ENCODE measurements at regions not wholly inside any gene's neighbourhood (a gene's known extent, or its start where the extent isn't known, plus 50 kb on each side); places are given as distances from the start of the nearest gene placed in this dataset.

DNA sequence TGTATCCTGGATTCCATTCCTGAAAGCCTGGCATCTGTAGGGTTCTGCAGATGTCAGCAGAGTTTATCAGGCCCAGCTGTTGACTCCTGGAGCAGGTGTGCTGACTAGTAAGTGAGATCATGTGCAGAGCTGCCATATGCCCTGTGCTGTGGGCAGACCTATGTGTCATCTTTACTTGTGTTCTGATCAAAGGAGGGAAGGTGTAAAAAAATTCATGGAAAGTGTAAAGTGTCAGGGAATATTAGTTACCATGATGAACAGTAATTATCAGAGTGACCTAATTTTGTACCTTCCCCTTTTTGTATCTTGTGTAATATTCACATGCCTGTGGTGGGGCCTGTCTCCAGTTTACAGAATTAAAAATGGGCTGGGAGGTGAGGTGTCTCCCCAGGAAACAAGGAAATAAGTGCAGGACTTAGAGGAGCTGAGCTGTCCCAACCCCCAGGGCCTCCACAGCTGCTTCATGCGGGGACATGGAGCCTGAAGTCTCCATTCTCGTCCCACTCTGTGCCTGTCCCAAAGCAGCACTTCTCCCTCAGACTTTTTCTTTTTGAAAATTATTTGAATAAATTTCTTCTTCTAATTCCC lies 148.2 kb upstream of the GGTLC1 start:
- Histone ChIP-seq H3K9me1 (ENCODE audit: control insufficient read depth, insufficient read depth, low read length) (no peaks in the 10 kb centered on the region), H3K4me2 (ENCODE audit: insufficient read depth, low read length) (no peak overlapping the region), H3K27me3 (ENCODE audit: control insufficient read depth in 2 of 2, insufficient read depth in 2 of 2, low read length in 2 of 2) (0 out of 5 replicates have a peak, but pooled peaks cover 0 to 2% of the 10 kb centered on the region in 2 experiments), H3K9me3 (replicated peaks; ENCODE audit: control insufficient read depth, insufficient read depth, low read depth, low read length) (no peaks in the 10 kb centered on the region), H3K9ac (ENCODE audit: insufficient read depth in 1 of 2, low read depth in 2 of 2, low read length in 2 of 2) (no peak overlapping the region), H3K4me3 (no peak overlapping the region), H3K36me3 (ENCODE audit: control insufficient read depth, insufficient read depth, low read length) (no peaks in the 10 kb centered on the region), H3K79me2 (ENCODE audit: control insufficient read depth, insufficient read depth, low read length) (no peaks in the 10 kb centered on the region), H2AFZ (ENCODE audit: low read depth, low read length) (no peak overlapping the region), H3K4me1 (replicated peaks in 1 of 2; ENCODE audit: control insufficient read depth in 2 of 2, insufficient read depth in 2 of 2, low read length in 2 of 2) (no peaks in the 10 kb centered on the region), H4K20me1 (replicated peaks; ENCODE audit: control insufficient read depth, insufficient read depth, low read length) (no peaks in the 10 kb centered on the region), H3K27ac (ENCODE audit: extremely low read depth, low read depth, low read length) (no peak overlapping the region)
- no peak for DNase-seq (ENCODE audit: extremely low read depth in 1 of 4, low spot score in 3 of 4)
- no TSS peak for BruUV-seq (replicated peaks)
- TF ChIP-seq ASH1L (IDR thresholded peaks at IDR 0.05; ENCODE audit: borderline replicate concordance, low read depth, partially characterized antibody) (no peak), PRMT5 (CRISPR knock-in tag; IDR thresholded peaks at IDR 0.05) (no peak), POLR2H (tag; IDR thresholded peaks at IDR 0.05; ENCODE audit: low read depth) (no peak), RFX1 (IDR thresholded peaks at IDR 0.05) (no peak), NR4A1 (CRISPR knock-in tag; IDR thresholded peaks at IDR 0.05) (no peak), NR4A1 (tag; IDR thresholded peaks at IDR 0.05) (no peak), ZNF696 (CRISPR knock-in tag; conservative IDR thresholded peaks at IDR 0.05) (no peak), STAG1 (CRISPR knock-in tag; IDR thresholded peaks at IDR 0.05; ENCODE audit: borderline replicate concordance) (no peak), ILK (tag; IDR thresholded peaks at IDR 0.05; ENCODE audit: borderline replicate concordance, low read depth) (no peak), TCF7L2 (IDR thresholded peaks at IDR 0.05; ENCODE audit: low read depth, low read length) (no peak), GABPA (tag; conservative IDR thresholded peaks at IDR 0.05; ENCODE audit: low read depth) (no peak), SMAD2 (IDR thresholded peaks at IDR 0.05; ENCODE audit: low read depth, low read length) (no peak)
- TF ChIP-seq, protein P1, sequence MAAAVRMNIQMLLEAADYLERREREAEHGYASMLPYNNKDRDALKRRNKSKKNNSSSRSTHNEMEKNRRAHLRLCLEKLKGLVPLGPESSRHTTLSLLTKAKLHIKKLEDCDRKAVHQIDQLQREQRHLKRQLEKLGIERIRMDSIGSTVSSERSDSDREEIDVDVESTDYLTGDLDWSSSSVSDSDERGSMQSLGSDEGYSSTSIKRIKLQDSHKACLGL (CRISPR knock-in tag; IDR thresholded peaks at IDR 0.05; ENCODE audit: borderline replicate concordance, poor library complexity, severe bottlenecking) = no peak
- TF ChIP-seq, protein P2, sequence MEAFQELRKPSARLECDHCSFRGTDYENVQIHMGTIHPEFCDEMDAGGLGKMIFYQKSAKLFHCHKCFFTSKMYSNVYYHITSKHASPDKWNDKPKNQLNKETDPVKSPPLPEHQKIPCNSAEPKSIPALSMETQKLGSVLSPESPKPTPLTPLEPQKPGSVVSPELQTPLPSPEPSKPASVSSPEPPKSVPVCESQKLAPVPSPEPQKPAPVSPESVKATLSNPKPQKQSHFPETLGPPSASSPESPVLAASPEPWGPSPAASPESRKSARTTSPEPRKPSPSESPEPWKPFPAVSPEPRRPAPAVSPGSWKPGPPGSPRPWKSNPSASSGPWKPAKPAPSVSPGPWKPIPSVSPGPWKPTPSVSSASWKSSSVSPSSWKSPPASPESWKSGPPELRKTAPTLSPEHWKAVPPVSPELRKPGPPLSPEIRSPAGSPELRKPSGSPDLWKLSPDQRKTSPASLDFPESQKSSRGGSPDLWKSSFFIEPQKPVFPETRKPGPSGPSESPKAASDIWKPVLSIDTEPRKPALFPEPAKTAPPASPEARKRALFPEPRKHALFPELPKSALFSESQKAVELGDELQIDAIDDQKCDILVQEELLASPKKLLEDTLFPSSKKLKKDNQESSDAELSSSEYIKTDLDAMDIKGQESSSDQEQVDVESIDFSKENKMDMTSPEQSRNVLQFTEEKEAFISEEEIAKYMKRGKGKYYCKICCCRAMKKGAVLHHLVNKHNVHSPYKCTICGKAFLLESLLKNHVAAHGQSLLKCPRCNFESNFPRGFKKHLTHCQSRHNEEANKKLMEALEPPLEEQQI (IDR thresholded peaks at IDR 0.05) = no peak
- TF ChIP-seq, protein P3, sequence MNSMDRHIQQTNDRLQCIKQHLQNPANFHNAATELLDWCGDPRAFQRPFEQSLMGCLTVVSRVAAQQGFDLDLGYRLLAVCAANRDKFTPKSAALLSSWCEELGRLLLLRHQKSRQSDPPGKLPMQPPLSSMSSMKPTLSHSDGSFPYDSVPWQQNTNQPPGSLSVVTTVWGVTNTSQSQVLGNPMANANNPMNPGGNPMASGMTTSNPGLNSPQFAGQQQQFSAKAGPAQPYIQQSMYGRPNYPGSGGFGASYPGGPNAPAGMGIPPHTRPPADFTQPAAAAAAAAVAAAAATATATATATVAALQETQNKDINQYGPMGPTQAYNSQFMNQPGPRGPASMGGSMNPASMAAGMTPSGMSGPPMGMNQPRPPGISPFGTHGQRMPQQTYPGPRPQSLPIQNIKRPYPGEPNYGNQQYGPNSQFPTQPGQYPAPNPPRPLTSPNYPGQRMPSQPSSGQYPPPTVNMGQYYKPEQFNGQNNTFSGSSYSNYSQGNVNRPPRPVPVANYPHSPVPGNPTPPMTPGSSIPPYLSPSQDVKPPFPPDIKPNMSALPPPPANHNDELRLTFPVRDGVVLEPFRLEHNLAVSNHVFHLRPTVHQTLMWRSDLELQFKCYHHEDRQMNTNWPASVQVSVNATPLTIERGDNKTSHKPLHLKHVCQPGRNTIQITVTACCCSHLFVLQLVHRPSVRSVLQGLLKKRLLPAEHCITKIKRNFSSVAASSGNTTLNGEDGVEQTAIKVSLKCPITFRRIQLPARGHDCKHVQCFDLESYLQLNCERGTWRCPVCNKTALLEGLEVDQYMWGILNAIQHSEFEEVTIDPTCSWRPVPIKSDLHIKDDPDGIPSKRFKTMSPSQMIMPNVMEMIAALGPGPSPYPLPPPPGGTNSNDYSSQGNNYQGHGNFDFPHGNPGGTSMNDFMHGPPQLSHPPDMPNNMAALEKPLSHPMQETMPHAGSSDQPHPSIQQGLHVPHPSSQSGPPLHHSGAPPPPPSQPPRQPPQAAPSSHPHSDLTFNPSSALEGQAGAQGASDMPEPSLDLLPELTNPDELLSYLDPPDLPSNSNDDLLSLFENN (IDR thresholded peaks at IDR 0.05; ENCODE audit: low read depth in 2 of 2, low read length in 2 of 2) = no peak
- ATAC-seq = no peak
- FAIRE-seq = no peak
- intact Hi-C loops (cut with micrococcal nuclease) (no loop called here), in situ Hi-C loops (cut with MboI) (no loop called here)
- CTCF ChIA-PET (ENCODE audit: low intra/inter-chr PET ratio) = no interaction called here
- POLR2A ChIA-PET = no interaction called here
- WGBS (ENCODE audit: insufficient coverage, low coverage, missing lambda C conversion rate) = 0% methylated on average over 2 of the region's 2 CpGs

Measured in K562 (cell line).